Esophagus squamous epithelium (tissue), 4 donors: ENCODE measurements at regions not wholly inside any gene's neighbourhood (a gene's known extent, or its start where the extent isn't known, plus 50 kb on each side); places are given as distances from the start of the nearest gene placed in this dataset.

ENCODE experiments used
- POLR2A ChIP-seq, 4 donors: fragments of 450-650 bp; IDR thresholded peaks; one replicate each; pipeline ENCODE4 v1.6.1; 2017; ENCODE audit warnings: antibody characterized with exemption in 4 of 4, mild to moderate bottlenecking in 4 of 4, moderate library complexity in 3 of 4
- TF ChIP-seq, protein P1 (sequence below), 6 experiments: fragments of 450-650 bp in 4 of 6; fragments of 200-600 bp in 2 of 6; sonication (generic) in 2 of 6; IDR thresholded peaks; one replicate each; pipeline ENCODE4 v1.5.1; 2016 to 2019; ENCODE audit warnings: antibody characterized with exemption in 6 of 6, mild to moderate bottlenecking in 4 of 6, moderate library complexity in 4 of 6

DNA sequence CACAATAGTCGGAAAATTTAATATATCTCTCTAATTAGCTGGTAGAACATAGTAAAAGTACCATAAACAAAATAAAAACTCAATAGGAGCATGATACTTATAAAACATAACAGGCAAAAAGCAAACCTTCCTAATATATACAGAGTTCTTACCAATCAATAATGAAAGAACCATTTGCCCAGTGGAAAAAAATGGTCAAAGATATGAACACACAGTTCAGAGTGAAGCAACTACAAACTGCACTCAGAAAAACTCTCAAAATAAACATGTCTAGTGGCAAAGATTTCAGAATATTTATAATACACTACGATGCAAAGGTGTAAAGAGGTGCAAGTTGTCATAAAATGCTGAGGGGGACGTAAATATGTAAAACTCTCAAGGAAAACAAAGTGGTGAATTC, 576.2 kb upstream of the CTNND2 start:
- TF ChIP-seq, protein P1, sequence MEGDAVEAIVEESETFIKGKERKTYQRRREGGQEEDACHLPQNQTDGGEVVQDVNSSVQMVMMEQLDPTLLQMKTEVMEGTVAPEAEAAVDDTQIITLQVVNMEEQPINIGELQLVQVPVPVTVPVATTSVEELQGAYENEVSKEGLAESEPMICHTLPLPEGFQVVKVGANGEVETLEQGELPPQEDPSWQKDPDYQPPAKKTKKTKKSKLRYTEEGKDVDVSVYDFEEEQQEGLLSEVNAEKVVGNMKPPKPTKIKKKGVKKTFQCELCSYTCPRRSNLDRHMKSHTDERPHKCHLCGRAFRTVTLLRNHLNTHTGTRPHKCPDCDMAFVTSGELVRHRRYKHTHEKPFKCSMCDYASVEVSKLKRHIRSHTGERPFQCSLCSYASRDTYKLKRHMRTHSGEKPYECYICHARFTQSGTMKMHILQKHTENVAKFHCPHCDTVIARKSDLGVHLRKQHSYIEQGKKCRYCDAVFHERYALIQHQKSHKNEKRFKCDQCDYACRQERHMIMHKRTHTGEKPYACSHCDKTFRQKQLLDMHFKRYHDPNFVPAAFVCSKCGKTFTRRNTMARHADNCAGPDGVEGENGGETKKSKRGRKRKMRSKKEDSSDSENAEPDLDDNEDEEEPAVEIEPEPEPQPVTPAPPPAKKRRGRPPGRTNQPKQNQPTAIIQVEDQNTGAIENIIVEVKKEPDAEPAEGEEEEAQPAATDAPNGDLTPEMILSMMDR (IDR thresholded peaks at IDR 0.05): no peak
- TF ChIP-seq POLR2A (IDR thresholded peaks at IDR 0.05): no peak
